Loucy (cell line): ENCODE measurements at regions not wholly inside any gene's neighbourhood (a gene's known extent, or its start where the extent isn't known, plus 50 kb on each side); places are given as distances from the start of the nearest gene placed in this dataset.

ENCODE experiments used
- H2AFZ ChIP-seq: fragments of 200-600 bp; sonication (generic); 2 replicates; pipeline ENCODE4 v1.6.0; 2016; ENCODE audit warnings: antibody characterized with exemption, mild to moderate bottlenecking, low read length, moderate library complexity
- H3F3A ChIP-seq: fragments of 200-600 bp; 2 replicates; pipeline ENCODE4 v1.6.0; 2016; ENCODE audit warnings: antibody characterized with exemption, low read depth, mild to moderate bottlenecking
- H3K27me3 ChIP-seq: fragments of 200-600 bp; sonication (generic); 2 replicates; pipeline ENCODE4 v1.6.1; 2014; ENCODE audit warnings: low read length, mild to moderate bottlenecking; ENCODE audit not compliant: insufficient read depth, poor library complexity, severe bottlenecking
- H3K36me3 ChIP-seq: fragments of 200-600 bp; sonication (generic); 2 replicates; pipeline ENCODE4 v1.6.1; 2016; ENCODE audit warnings: low read length; ENCODE audit not compliant: insufficient read depth
- H3K4me1 ChIP-seq: fragments of 200-600 bp; sonication (generic); 2 replicates; pipeline ENCODE4 v1.5.1; 2014; ENCODE audit warnings: low read length, mild to moderate bottlenecking; ENCODE audit not compliant: insufficient read depth, poor library complexity, severe bottlenecking
- H3K4me2 ChIP-seq: fragments of 200-600 bp; sonication (generic); 2 replicates; pipeline ENCODE4 v1.6.0; 2014; ENCODE audit warnings: antibody characterized with exemption, low read length, low read depth, mild to moderate bottlenecking; ENCODE audit not compliant: poor library complexity, severe bottlenecking
- H3K4me3 ChIP-seq: fragments of 200-600 bp; sonication (generic); 2 replicates; pipeline ENCODE4 v1.5.1; 2014; ENCODE audit warnings: low read length, mild to moderate bottlenecking, mixed read lengths; ENCODE audit not compliant: poor library complexity, severe bottlenecking
- H3K79me2 ChIP-seq: fragments of 200-600 bp; sonication (generic); 2 replicates; pipeline ENCODE4 v1.6.1; 2014; ENCODE audit warnings: low read length; ENCODE audit not compliant: insufficient read depth
- H3K9ac ChIP-seq: fragments of 200-600 bp; sonication (generic); 2 replicates; pipeline ENCODE4 v1.6.0; 2014; ENCODE audit warnings: mild to moderate bottlenecking, low read depth, low read length, moderate library complexity; ENCODE audit not compliant: poor library complexity, severe bottlenecking
- H3K9me2 ChIP-seq: fragments of 200-600 bp; sonication (generic); replicated peaks from 2 replicates; pipeline ENCODE4 v1.6.1; 2016; ENCODE audit warnings: low read depth, low read length, mixed read lengths
- H3K9me3 ChIP-seq: fragments of 200-600 bp; sonication (generic); 2 replicates; pipeline ENCODE4 v1.6.1; 2014; ENCODE audit warnings: mild to moderate bottlenecking, antibody characterized with exemption, low read length, low read depth; ENCODE audit not compliant: insufficient read depth
- H4K20me1 ChIP-seq: fragments of 200-600 bp; sonication (generic); 2 replicates; pipeline ENCODE4 v1.6.0; 2014; ENCODE audit warnings: antibody characterized with exemption, low read length, mild to moderate bottlenecking; ENCODE audit not compliant: insufficient read depth, poor library complexity, severe bottlenecking
- CTCF ChIP-seq: fragments of 200-600 bp; sonication (generic); conservative IDR thresholded peaks from 2 replicates; pipeline ENCODE4 v1.5.1; 2014; ENCODE audit warnings: mild to moderate bottlenecking, antibody characterized with exemption, low read length
- EZH2phosphoT487 ChIP-seq: fragments of 200-600 bp; IDR thresholded peaks from 2 replicates; pipeline ENCODE4 v1.6.1; 2018; ENCODE audit warnings: antibody characterized with exemption, mild to moderate bottlenecking, moderate library complexity, borderline replicate concordance

- no peak for TF ChIP-seq CTCF
- no peak for TF ChIP-seq EZH2phosphoT487
- no peaks in the 10 kb centered on the region for H3F3A ChIP-seq
- no peak overlapping the region for H3K4me2 ChIP-seq
- no peaks in the 10 kb centered on the region for H3K36me3 ChIP-seq
- no peak overlapping the region for H3K9ac ChIP-seq
- H2AFZ ChIP-seq = no peak overlapping the region
- H3K79me2 ChIP-seq = no peaks in the 10 kb centered on the region
- H3K4me3 ChIP-seq = no peak overlapping the region
- no peaks in the 10 kb centered on the region for H3K9me2 ChIP-seq
- H4K20me1 ChIP-seq = no peaks in the 10 kb centered on the region
- H3K27me3 ChIP-seq = no peaks in the 10 kb centered on the region
- H3K4me1 ChIP-seq = no peaks in the 10 kb centered on the region
- H3K9me3 ChIP-seq = peaks cover 3% of the 10 kb centered on the region; the same call in 1 of the 2 replicates
Observed at GRCh38 chr7:1342090-1342640, 109.5 kb downstream of the UNCX start.

GRCh38 chr7:1343551-1343950 is 110.9 kb downstream of the UNCX start:
- H3K4me3 ChIP-seq = no peak overlapping the region
- H2AFZ ChIP-seq = no peak overlapping the region
- H3K4me2 ChIP-seq = no peak overlapping the region
- no peaks in the 10 kb centered on the region for H4K20me1 ChIP-seq
- no peaks in the 10 kb centered on the region; the same call in 1 of the 2 replicates for H3K9me3 ChIP-seq
- H3K36me3 ChIP-seq = no peaks in the 10 kb centered on the region
- no peaks in the 10 kb centered on the region for H3K27me3 ChIP-seq
- no peak overlapping the region for H3K9ac ChIP-seq
- H3K9me2 ChIP-seq = no peaks in the 10 kb centered on the region
- no peaks in the 10 kb centered on the region for H3K4me1 ChIP-seq
- TF ChIP-seq EZH2phosphoT487 (no peak), CTCF (no peak)
- H3K79me2 ChIP-seq = no peaks in the 10 kb centered on the region
- H3F3A ChIP-seq = no peaks in the 10 kb centered on the region

- Histone ChIP-seq H3K4me3 (no peak overlapping the region), H3K4me2 (no peak overlapping the region), H3K9me3 (no peaks in the 10 kb centered on the region; the same call in 1 of the 2 replicates), H3K27me3 (no peaks in the 10 kb centered on the region), H3K79me2 (no peaks in the 10 kb centered on the region), H4K20me1 (no peaks in the 10 kb centered on the region), H2AFZ (no peak overlapping the region), H3K9me2 (no peaks in the 10 kb centered on the region), H3K36me3 (no peaks in the 10 kb centered on the region), H3K9ac (no peak overlapping the region), H3K4me1 (no peaks in the 10 kb centered on the region), H3F3A (no peaks in the 10 kb centered on the region)
- TF ChIP-seq EZH2phosphoT487 (no peak), CTCF (no peak)
Observed at GRCh38 chr7:1344421-1344820, 111.7 kb downstream of the UNCX start.
